ENCODE measurements at regions not wholly inside any gene's neighbourhood (a gene's known extent, or its start where the extent isn't known, plus 50 kb on each side); places are given as distances from the start of the nearest gene placed in this dataset.

DNA sequence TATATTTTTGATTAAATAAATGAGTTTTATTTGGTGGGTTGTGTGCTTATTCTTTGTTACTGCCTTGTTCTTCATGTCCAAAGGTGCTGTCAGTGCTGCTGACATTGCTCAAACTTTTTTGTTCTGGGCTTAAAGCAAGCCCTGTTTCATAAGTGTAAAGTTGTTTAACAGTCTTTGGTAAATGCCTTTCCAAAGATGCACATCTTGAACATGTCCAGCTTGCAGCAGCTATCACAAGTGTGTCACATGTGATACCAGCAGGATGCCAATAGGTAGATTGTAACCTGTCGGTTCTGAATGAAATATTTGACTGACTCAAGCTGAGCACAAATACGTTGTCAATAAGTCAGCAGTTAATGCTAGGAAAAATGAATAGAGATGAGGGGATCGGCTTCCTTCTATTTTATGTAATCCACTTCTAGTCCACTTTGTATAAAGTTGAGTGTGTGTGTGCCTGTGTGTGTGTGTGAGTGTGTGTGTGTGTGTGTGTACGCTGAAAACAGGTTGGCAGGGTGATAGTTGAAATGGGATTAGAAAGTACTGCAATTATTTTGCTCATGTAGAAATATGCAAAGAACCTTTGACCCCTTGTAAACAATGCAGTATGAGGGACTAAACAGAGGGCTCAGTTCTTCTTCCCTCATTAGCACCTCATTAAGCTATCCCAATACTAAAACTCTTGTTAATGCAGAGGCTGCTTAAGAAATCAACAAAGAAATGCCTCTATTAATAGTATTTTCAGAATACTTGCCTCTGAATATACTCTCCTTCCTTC, 986.5 kb downstream of the TUSC7 start:
- DNase-seq: no peak

DNA sequence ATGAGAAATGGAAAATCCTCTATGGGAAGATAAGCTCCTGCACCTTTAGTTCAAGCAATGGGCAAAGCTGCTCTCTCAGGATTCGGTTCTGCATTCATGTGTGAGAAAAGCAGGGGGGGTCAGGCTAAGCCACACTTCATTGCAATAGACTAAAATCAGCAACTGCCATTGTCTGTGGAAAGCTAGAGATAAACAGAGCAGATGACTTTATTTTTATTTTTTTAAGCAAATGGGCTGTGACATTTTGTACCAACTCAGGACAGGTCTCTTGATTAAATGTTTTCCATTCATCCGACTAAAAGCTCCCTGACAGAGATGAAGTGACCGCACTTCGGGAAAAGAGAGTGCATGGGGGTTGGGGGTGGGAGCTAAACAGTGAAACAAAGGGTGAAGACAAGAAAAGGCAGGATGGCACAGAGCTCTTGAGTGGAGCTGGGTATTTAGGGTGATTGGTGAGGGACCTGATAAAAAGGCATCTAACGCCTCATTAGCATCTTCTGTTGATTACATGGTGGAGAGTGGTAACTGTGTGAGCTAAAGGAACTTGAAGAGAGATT, 987.4 kb downstream of the TUSC7 start:
- no peak for DNase-seq

DNA sequence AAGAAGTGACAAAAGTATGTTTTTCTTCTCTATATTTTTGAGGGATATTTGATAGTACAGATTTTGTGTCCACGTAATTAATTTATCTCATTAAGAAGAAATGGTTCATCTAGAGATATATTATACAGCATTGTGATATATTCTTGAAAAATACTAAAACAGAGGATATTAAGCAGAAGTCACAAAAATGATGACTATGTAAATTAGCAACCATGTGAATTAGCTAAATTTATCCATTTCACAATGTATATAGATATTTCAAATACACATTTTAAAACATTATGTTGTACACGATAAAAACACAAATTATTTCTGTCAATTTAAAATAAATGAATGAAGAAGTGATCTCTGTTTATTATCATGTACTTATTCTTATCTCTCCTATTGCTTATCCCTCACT, 989.5 kb downstream of the TUSC7 start:
- DNase-seq: no peak

DNA sequence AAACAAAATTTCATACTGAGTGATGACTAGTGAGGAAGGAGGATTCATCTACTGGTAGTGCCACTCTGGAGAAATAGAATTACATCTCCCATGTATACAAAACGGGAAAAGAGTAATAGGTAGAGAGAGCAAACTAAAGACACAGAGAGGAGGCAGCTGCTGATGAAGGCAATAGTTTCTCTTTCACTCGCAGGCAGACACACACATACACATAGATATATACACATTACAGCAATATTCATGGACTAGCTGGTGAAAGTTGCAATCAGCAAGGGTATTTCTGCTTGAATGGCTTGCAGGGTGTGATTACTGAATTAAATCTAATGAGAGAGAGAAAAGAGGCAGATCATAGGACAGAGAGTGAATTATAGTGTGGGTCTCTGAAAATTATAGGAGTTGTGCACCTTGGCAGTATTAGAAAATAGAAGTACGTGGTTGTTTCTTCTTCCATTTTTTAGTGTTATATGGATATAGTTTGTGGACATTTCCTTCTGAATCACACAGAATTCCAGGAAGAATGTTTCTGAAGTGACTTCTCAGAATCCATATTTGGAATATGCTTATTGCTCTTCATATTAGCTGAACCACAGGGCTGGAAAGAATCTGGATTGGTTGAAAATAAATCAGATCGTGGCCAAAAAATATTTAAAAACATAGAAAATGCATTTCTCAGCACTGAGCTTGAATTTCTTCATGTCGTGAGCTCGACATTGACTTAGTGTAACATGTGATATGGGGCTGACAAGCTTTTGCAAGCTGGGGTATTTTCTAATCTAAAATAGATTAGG, 991.2 kb downstream of the TUSC7 start:
- DNase-seq: no peak

- DNase-seq: no peak
Observed at GRCh38 chr3:117705011-117705410, 995.4 kb downstream of the TUSC7 start.

DNA sequence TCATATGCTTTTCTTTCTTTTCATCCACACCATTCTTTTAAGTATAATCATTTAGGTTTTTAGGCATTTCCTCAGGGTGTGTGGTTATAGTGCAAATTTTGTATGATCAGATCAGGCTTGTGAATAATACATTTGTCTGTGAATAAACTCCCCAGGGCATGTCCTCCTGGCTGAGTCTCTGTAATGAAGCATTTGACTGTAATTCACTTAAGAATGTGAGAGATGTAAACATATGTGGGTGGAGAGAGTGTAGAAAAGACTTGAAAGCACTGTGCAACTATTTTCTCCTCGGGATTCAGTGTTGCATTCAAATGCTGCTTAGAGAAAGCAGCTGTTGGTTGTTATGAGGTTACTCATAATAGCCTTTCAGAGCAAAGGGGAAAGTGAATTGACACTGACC, 996.5 kb downstream of the TUSC7 start:
- no peak for DNase-seq

DNA sequence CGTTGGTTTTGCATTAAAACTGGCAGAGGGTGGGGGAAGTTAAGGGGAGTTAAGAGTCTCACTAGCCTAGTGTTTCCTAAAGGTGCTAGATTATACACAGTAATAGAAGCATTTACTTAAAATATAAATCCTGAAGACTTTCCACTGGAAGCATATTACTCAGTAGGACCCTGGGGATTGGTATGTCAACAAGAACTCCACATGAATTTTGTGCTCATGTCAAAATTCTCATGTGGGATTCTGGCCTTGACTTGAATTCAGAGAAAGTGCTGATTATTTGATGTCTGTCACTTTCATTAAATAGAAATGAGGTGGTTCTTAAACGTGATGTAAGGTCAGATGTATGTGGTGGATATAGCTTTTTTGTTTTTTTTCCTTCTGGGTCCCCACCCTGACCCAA, 997.2 kb downstream of the TUSC7 start:
- no peak for DNase-seq

DNA sequence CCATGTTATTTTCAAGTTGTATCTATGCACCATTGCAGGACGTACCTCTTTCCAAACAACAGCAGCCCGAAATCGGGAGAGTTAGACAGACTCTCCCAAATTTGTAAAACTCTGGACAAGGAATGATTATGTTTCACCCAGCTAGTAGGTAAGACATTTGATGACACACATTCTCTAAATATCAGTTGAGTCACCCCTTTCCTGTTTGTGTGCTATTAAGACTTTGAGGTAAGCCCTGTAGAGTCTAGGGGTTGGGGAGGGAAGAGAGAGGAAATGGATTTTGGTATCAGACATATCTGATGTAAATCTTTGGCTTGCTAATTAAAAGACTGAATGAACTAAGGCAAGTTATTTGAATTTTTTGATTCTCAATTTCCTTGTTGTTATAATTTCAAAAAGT, 999.0 kb downstream of the TUSC7 start:
- no peak for DNase-seq

DNA sequence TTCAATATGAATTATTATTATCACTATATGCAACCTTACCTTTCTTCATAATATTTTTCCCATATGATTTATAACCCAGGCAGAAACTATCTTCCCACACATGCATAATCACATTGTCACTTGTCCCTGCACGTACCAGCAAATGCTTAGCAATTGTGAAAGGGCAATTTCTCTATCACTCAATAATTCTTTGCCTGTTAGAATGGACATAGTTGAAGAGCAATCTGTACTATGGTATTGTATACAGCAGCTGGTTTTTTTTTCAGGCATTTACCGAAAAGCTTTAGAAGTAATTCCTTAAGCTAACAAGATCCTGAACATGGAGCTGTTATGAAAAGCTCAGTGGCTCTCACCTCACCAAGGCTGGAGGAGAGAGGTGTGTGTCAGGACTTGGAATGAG, 999.5 kb downstream of the TUSC7 start:
- no peak for DNase-seq

DNA sequence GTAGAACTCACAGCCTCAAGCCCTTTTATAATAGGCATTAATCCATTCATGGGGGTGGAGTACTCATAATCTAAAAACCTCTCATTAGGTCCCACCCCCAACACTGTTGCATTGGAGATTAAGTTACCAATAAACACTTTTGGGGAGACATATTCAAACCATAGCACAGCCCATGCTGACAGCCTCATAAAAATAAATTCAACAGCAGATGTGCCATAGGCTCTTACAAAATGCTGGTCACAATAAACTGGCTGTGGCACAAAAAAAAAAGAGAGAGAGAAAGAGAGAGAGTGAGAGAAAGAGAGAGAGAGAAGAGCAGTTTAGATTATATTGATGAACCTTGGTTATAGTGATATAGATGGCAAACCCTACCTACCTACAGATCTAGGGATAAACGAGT, 1000.9 kb downstream of the TUSC7 start:
- DNase-seq: no peak

DNA sequence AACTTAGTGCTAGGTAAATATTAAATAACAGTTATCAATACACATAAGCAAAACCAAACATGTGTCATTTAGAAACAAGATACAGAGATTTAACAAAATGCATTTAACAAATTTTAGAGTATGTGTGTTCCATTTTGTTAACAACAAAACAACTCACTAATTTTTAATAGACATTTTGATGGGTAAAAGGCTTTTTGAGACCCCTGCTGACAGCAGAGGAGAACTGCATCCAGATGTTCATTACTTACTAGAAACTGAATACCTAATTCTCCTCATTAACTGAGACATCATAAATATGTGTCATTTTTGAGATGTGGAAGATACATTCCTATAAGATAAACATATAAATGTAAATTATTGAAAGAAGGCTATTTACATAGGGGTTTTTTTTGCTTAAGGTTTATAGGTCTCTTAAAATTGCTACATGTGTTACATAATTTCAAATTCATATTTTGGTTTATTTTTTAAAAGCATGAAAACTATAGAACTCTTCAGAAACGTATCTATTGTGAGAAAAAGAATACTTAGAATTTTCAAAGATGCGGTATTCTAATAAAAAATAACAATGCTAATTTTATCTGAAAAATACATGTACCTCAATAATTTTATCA, 1009.8 kb downstream of the TUSC7 start:
- peak; percentile 70 for DNase-seq

GRCh38 chr3:117721866-117722265, 1012.3 kb downstream of the TUSC7 start:
- DNase-seq: no peak

- DNase-seq: no peak
Observed at GRCh38 chr3:117722856-117723255, 1013.3 kb downstream of the TUSC7 start.

DNA sequence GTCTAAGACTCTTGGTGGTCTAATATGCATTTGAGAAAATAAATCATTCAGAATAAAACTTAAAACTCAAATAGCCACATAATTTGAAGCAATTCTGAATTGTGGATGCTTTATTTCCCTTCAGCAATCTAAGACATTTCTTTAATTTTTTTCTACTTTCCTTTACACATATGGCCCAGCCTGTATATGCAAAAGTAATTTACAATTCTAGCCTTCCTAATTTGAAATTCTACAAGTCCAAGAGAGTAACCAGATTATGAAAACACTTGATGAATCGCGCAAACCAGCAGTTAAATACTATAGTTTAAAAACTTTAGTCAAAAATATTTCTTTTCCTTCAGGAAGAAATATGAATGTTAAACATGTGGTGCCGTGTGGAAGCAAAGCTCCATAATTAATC, 1014.2 kb downstream of the TUSC7 start:
- no peak for DNase-seq

DNA sequence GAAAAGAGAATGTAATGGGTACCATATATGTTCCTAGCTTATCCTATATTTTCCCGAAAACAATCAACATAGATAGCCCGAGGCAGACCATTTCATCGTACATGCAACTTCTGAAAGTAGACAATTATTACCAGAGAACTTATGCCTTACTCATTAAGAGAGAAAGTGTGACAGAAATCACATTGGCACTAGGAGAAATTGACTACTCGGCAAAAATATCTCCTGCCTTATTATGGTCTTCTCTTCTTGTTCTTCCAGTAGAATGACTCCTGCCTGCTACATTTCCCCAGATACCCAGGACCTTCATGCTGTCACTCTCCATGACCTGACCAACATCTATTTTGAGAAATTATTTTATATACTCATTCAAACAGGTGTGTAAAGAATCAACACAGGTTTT, 1015.7 kb downstream of the TUSC7 start:
- no peak for DNase-seq

DNA sequence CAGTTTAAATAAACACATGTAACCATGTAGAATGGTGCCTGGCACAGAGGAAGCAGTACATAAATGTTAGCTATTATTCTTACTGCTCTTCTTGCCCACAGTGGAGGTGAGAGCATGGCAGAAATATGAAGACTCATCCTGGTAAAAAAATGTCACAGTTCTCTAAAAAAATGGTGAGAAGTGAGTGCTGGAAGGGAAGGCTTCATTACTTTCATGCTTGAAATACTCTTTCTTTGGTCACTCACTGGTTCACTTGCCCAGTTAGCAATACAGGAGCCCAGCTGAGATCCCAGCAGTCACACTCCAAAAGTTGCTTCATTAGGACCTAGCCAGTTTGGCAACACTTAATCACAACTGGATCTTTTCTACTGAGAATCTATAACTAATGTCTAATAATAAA, 1017.2 kb downstream of the TUSC7 start:
- DNase-seq: no peak

DNA sequence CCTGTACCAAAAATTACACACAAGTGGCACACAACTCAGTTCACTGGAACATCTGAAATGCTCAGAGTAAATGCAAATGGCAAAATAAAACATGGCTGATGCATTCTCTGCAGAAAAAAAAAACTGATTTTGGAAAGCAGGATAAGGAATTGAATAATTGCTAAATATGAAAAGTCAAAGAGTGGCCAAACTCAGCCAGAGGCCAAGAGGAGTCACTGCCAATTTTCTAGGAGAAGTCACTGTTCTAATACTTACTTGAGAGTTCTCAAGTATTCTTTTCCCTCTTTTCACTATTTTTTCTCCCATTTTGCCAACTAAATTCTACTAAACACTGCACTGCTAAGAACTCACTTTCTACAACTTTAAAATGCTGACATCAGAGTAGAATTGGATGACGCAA, 1018.6 kb downstream of the TUSC7 start:
- no peak for DNase-seq

- no peak for DNase-seq
Observed at GRCh38 chr3:117734496-117734895, 1024.9 kb downstream of the TUSC7 start.

GRCh38 chr3:117735481-117736101, 1026.0 kb downstream of the TUSC7 start:
- DNase-seq: no peak

GRCh38 chr3:117736846-117737245, 1027.3 kb downstream of the TUSC7 start:
- DNase-seq: no peak

DNA sequence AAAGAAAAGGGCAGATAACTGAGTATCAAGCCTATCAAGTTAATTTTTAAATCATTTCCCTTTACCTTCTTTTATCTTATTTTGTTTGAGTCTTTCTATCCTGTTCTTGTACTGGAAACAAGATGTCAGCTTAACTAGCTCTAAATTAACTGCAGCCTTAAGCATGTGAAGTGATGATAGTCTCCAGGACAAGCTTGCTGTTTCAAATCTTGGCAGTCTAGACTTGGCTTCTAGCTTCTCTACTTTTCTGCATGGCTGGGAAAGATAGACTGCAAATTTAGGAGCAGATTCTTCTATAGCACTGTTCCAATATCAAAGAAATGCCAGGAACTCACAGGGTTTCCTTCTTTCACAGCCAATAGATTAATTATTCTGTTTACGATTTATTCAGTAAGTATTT, 1034.4 kb downstream of the TUSC7 start:
- DNase-seq: no peak

DNA sequence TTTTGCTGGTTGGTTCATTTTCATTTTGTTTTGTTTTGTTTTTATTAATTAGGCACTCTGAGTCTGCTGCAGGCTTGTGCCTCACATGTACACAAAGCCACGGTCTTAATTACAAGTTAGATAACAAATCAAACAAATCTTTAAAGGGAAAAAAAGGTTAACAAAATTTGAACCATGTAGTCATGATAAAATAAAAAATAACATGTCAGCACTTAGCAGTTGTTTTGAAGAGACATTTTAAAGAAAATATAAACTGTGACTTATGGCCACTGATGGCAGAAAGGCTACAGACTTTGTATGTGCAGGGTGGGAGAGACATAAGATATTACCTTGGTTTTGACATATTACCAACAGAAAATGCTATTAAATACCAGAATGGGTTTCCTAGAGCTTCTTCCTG, 1035.4 kb downstream of the TUSC7 start:
- DNase-seq: peak; percentile 28

DNA sequence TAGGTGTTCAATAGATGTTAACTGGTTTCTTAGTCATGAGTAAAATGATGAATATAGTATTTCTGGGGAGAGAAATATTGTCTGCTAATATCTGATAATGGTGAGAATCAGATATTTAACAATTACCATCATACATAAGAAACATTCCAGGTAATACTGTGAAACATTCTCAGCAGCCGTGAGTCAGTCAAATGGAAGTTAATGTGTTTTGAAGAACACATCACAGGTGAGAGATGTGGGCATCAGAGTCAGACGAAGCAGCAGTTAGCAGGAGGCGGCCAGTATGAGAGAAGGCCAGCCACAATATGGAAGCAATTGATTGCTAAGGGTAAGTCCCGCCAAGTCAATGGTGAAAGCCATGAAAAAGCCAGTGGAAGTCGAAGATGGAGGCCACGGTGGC, 1035.9 kb downstream of the TUSC7 start:
- DNase-seq: no peak
